ENCODE measurements at regions not wholly inside any gene's neighbourhood (a gene's known extent, or its start where the extent isn't known, plus 50 kb on each side); places are given as distances from the start of the nearest gene placed in this dataset.

GRCh38 chr10:25707572-25707971 lies 226.5 kb upstream of the MYO3A start:
- Histone ChIP-seq H3K27ac (no peak overlapping the region), H3K4me1 (no peaks in the 10 kb centered on the region), H3K27me3 (no peaks in the 10 kb centered on the region), H3K36me3 (no peaks in the 10 kb centered on the region), H3K9me3 (no peaks in the 10 kb centered on the region), H3K4me3 (no peak overlapping the region)
- intact Hi-C loops (cut with DNase I; ENCODE audit: low total_unique reads): no loop called here
- DNase-seq: no peak
- TF ChIP-seq, protein P1, sequence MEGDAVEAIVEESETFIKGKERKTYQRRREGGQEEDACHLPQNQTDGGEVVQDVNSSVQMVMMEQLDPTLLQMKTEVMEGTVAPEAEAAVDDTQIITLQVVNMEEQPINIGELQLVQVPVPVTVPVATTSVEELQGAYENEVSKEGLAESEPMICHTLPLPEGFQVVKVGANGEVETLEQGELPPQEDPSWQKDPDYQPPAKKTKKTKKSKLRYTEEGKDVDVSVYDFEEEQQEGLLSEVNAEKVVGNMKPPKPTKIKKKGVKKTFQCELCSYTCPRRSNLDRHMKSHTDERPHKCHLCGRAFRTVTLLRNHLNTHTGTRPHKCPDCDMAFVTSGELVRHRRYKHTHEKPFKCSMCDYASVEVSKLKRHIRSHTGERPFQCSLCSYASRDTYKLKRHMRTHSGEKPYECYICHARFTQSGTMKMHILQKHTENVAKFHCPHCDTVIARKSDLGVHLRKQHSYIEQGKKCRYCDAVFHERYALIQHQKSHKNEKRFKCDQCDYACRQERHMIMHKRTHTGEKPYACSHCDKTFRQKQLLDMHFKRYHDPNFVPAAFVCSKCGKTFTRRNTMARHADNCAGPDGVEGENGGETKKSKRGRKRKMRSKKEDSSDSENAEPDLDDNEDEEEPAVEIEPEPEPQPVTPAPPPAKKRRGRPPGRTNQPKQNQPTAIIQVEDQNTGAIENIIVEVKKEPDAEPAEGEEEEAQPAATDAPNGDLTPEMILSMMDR (IDR thresholded peaks at IDR 0.05): no peak
- TF ChIP-seq POLR2A (IDR thresholded peaks at IDR 0.05): no peak

DNA sequence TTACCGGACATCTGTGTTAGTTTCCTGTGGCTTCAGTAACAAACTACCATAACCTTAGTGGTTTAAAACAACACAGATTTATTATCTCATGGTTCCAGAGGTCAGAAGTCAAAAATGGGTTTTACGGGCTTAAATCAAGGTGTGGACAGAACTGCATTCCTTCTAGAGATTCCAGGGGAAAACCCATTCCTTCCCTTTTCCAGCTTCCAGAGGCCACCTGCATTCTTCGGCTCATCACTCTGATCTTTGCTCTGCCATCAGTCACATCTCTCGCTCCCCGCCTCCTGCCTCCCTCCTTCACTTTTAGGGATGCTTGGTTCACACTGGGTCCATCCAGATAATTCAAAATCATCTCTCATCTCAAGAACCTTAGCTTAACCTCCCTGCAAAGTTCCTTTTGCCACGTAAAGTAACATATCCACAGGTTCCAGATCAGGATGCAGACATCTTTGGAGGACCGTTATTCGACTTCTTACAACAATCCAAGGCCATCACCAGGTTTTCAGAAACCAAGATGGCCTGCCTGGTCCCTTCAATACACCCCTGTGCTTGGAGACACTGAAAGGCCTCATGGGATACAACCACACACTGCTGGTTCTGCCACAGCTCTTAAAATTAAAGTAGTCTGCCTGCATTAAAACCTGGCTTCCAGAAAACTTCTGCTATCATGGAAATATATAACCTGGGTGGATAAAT lies 225.9 kb upstream of the MYO3A start:
- TF ChIP-seq, protein P1 (IDR thresholded peaks at IDR 0.05): no peak
- TF ChIP-seq POLR2A (IDR thresholded peaks at IDR 0.05): no peak
- Histone ChIP-seq H3K4me3 (no peak overlapping the region), H3K27me3 (no peaks in the 10 kb centered on the region), H3K9me3 (no peaks in the 10 kb centered on the region), H3K27ac (no peak overlapping the region), H3K36me3 (no peaks in the 10 kb centered on the region), H3K4me1 (no peaks in the 10 kb centered on the region)
- intact Hi-C loops (cut with DNase I; ENCODE audit: low total_unique reads): no loop called here
- DNase-seq: no peak

DNA sequence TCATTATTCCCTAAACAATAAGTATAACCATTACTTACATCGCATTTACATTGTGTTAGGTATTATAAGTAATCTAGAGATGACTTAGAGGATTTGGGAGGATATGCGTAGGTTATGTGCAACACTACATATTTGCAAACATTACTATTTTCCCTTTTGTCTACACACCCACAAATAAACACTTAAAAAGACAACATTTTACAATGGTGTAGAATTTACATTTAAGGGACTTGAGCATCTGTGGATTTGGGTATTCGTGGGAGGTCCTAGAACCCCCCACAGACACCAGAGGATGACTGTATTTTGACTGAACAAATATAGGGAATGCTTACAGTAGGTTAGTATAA lies 220.2 kb upstream of the MYO3A start:
- intact Hi-C loops (cut with DNase I; ENCODE audit: low total_unique reads): no loop called here
- Histone ChIP-seq H3K9me3 (no peaks in the 10 kb centered on the region), H3K4me1 (no peaks in the 10 kb centered on the region), H3K36me3 (no peaks in the 10 kb centered on the region), H3K4me3 (no peak overlapping the region), H3K27ac (no peak overlapping the region), H3K27me3 (no peaks in the 10 kb centered on the region)
- DNase-seq: no peak
- TF ChIP-seq, protein P1 (IDR thresholded peaks at IDR 0.05): no peak
- no peak for TF ChIP-seq POLR2A (IDR thresholded peaks at IDR 0.05)

- intact Hi-C loops (cut with DNase I; ENCODE audit: low total_unique reads): no loop called here
- no peaks in the 10 kb centered on the region for H3K9me3 ChIP-seq
- no peaks in the 10 kb centered on the region for H3K4me1 ChIP-seq
- no peaks in the 10 kb centered on the region for H3K36me3 ChIP-seq
- TF ChIP-seq POLR2A (IDR thresholded peaks at IDR 0.05): no peak
- TF ChIP-seq, protein P1 (IDR thresholded peaks at IDR 0.05): no peak
- H3K27ac ChIP-seq: no peak overlapping the region
- no peak for DNase-seq
- no peak overlapping the region for H3K4me3 ChIP-seq
- no peaks in the 10 kb centered on the region for H3K27me3 ChIP-seq
Measured at GRCh38 chr10:25724241-25724640, 209.8 kb upstream of the MYO3A start.

- TF ChIP-seq, protein P1 (IDR thresholded peaks at IDR 0.05): peak in 2 of 4 experiments; percentile 15 to 34
- TF ChIP-seq POLR2A (IDR thresholded peaks at IDR 0.05): no peak
- intact Hi-C loops (cut with DNase I; ENCODE audit: low total_unique reads): no loop called here
- Histone ChIP-seq H3K27me3 (no peaks in the 10 kb centered on the region), H3K9me3 (no peaks in the 10 kb centered on the region), H3K36me3 (no peaks in the 10 kb centered on the region), H3K4me1 (no peaks in the 10 kb centered on the region), H3K27ac (no peak overlapping the region), H3K4me3 (no peak overlapping the region)
- DNase-seq: no peak
Measured at GRCh38 chr10:25725917-25726716, 207.9 kb upstream of the MYO3A start.
